Gastroesophageal sphincter (tissue), 4 donors: ENCODE measurements at regions not wholly inside any gene's neighbourhood (a gene's known extent, or its start where the extent isn't known, plus 50 kb on each side); places are given as distances from the start of the nearest gene placed in this dataset.

Experiments
- ATAC-seq: fragments of 150-250 bp; one replicate; pipeline ENCODE4 v1.9.1; 2016; ENCODE audit warnings: mild to moderate bottlenecking, moderate library complexity
- H3K27ac ChIP-seq, 4 donors: fragments of 200-600 bp; sonication (generic) in 3 of 4; 1 replicate in 3 of 4; 2 replicates in 1 of 4; pipeline ENCODE4 v1.5.1; 2016 to 2019
- H3K27me3 ChIP-seq: fragments of 200-600 bp; sonication (generic); one replicate; pipeline ENCODE4 v1.5.1; 2019
- H3K36me3 ChIP-seq, 2 donors: fragments of 200-600 bp; sonication (generic); one replicate each; pipeline ENCODE4 v1.5.1; 2019; ENCODE audit warnings: control low read depth in 1 of 2
- H3K4me1 ChIP-seq, 3 donors: fragments of 200-600 bp; sonication (generic); 1 replicate in 2 of 3; 2 replicates in 1 of 3; pipeline ENCODE4 v1.5.1; 2016 to 2019; ENCODE audit warnings: control low read depth in 2 of 3
- H3K4me3 ChIP-seq, 2 donors: fragments of 200-600 bp; sonication (generic); one replicate each; pipeline ENCODE4 v1.5.1; 2019; ENCODE audit warnings: mild to moderate bottlenecking in 1 of 2, moderate library complexity in 1 of 2
- H3K9me3 ChIP-seq, 3 donors: fragments of 200-600 bp; sonication (generic); one replicate each; pipeline ENCODE4 v1.5.1; 2017 to 2019; ENCODE audit warnings: control low read depth in 2 of 3
- CTCF ChIP-seq, 4 experiments: fragments of 200-600 bp in 2 of 4; fragments of 450-650 bp in 2 of 4; sonication (generic) in 1 of 4; IDR thresholded peaks; one replicate each; pipeline ENCODE4 v1.5.1; 2017 to 2019; ENCODE audit warnings: antibody characterized with exemption in 4 of 4, mild to moderate bottlenecking in 2 of 4, moderate library complexity in 2 of 4
- EP300 ChIP-seq: sonication (generic); formaldehyde crosslinking; IDR thresholded peaks from one replicate; pipeline ENCODE4 v1.6.1; 2017; ENCODE audit warnings: antibody characterized with exemption, mild to moderate bottlenecking
- POLR2A ChIP-seq, 2 donors: fragments of 450-650 bp; IDR thresholded peaks; one replicate each; pipeline ENCODE4 v1.6.1; 2017; ENCODE audit warnings: antibody characterized with exemption in 2 of 2, mild to moderate bottlenecking in 2 of 2, moderate library complexity in 1 of 2
- POLR2AphosphoS5 ChIP-seq: sonication (generic); formaldehyde crosslinking; IDR thresholded peaks from one replicate; pipeline ENCODE4 v1.6.1; 2017; ENCODE audit warnings: antibody characterized with exemption
- WGBS, 2 donors: methylation state at CpG; one replicate each; pipeline ENCODE4 v1.1.5; 2018; ENCODE audit warnings: low coverage in 1 of 2; 5-methylcytosine and 5-hydroxymethylcytosine counted together

GRCh38 chr16:74199842-74200124, 96.8 kb upstream of the PSMD7 start:
- ATAC-seq, result no peak
- TF ChIP-seq POLR2A (IDR thresholded peaks at IDR 0.05) (no peak), EP300 (no peak), POLR2AphosphoS5 (no peak), CTCF (IDR thresholded peaks at IDR 0.05) (no peak)
- Histone ChIP-seq H3K27ac (no peak overlapping the region), H3K4me1 (no peaks in the 10 kb centered on the region), H3K36me3 (no peaks in the 10 kb centered on the region), H3K27me3 (no peaks in the 10 kb centered on the region), H3K9me3 (no peaks in the 10 kb centered on the region), H3K4me3 (no peak overlapping the region)
- 91 to 100% methylated on average over 1 to 3 of the region's 3 CpGs for WGBS, 2 donors

GRCh38 chr16:74199066-74199841, 97.4 kb upstream of the PSMD7 start:
- no peaks in the 10 kb centered on the region for H3K36me3 ChIP-seq
- no peak for ATAC-seq
- no peak for TF ChIP-seq CTCF (IDR thresholded peaks at IDR 0.05)
- no peak for TF ChIP-seq POLR2AphosphoS5
- TF ChIP-seq EP300, result no peak
- no peak for TF ChIP-seq POLR2A (IDR thresholded peaks at IDR 0.05)
- no peak overlapping the region for H3K4me3 ChIP-seq
- no peaks in the 10 kb centered on the region for H3K9me3 ChIP-seq
- no peaks in the 10 kb centered on the region for H3K4me1 ChIP-seq
- no peaks in the 10 kb centered on the region for H3K27me3 ChIP-seq
- 26 to 61% methylated on average over 4 of the region's 4 CpGs for WGBS, 2 donors
- H3K27ac ChIP-seq, result no peak overlapping the region

GRCh38 chr16:74192281-74192797, 104.3 kb upstream of the PSMD7 start:
- no peak for ATAC-seq
- no peak overlapping the region for H3K4me3 ChIP-seq
- H3K36me3 ChIP-seq, result no peaks in the 10 kb centered on the region
- WGBS, 2 donors, result 93 to 100% methylated on average over 2 of the region's 2 CpGs
- TF ChIP-seq POLR2AphosphoS5 (no peak), CTCF (IDR thresholded peaks at IDR 0.05) (no peak), POLR2A (IDR thresholded peaks at IDR 0.05) (no peak), EP300 (no peak)
- no peaks in the 10 kb centered on the region for H3K9me3 ChIP-seq
- H3K4me1 ChIP-seq, result no peaks in the 10 kb centered on the region
- no peaks in the 10 kb centered on the region for H3K27me3 ChIP-seq
- H3K27ac ChIP-seq, result no peak overlapping the region

GRCh38 chr16:74190292-74190691, 106.3 kb upstream of the PSMD7 start:
- ATAC-seq, result no peak
- TF ChIP-seq POLR2AphosphoS5, result no peak
- no peak for TF ChIP-seq EP300
- TF ChIP-seq CTCF (IDR thresholded peaks at IDR 0.05), result no peak
- no peak for TF ChIP-seq POLR2A (IDR thresholded peaks at IDR 0.05)
- Histone ChIP-seq H3K4me1 (no peaks in the 10 kb centered on the region), H3K9me3 (no peaks in the 10 kb centered on the region), H3K4me3 (no peak overlapping the region), H3K36me3 (no peaks in the 10 kb centered on the region), H3K27ac (no peak overlapping the region), H3K27me3 (no peaks in the 10 kb centered on the region)

GRCh38 chr16:74188856-74189255, 107.8 kb upstream of the PSMD7 start:
- TF ChIP-seq CTCF (IDR thresholded peaks at IDR 0.05) (no peak), POLR2A (IDR thresholded peaks at IDR 0.05) (no peak), POLR2AphosphoS5 (no peak), EP300 (no peak)
- H3K4me3 ChIP-seq, result no peak overlapping the region
- H3K4me1 ChIP-seq, result no peaks in the 10 kb centered on the region
- WGBS, 2 donors, result 79% methylated on average over 4 of the region's 4 CpGs
- no peaks in the 10 kb centered on the region for H3K36me3 ChIP-seq
- ATAC-seq, result no peak
- H3K27me3 ChIP-seq, result no peaks in the 10 kb centered on the region
- H3K27ac ChIP-seq, result no peak overlapping the region
- H3K9me3 ChIP-seq, result no peaks in the 10 kb centered on the region
